ENCODE measurements at regions not wholly inside any gene's neighbourhood (a gene's known extent, or its start where the extent isn't known, plus 50 kb on each side); places are given as distances from the start of the nearest gene placed in this dataset.

GRCh38 chr21:25031750-25032149, 575.5 kb downstream of the MRPL39 start:
- no peak for DNase-seq (ENCODE audit: low spot score)

- DNase-seq (ENCODE audit: low spot score), result no peak
Observed at GRCh38 chr21:25029580-25029979, 577.7 kb downstream of the MRPL39 start.

- DNase-seq (ENCODE audit: low spot score), result no peak
Observed at GRCh38 chr21:25025596-25025995, 581.7 kb downstream of the MRPL39 start.

- DNase-seq (ENCODE audit: low spot score), result no peak
Observed at GRCh38 chr21:25024639-25025038, 582.6 kb downstream of the MRPL39 start.

- no peak for DNase-seq (ENCODE audit: low spot score)
Observed at GRCh38 chr21:25005388-25005787, 601.9 kb downstream of the MRPL39 start.

- DNase-seq (ENCODE audit: low spot score), result no peak
Observed at GRCh38 chr21:25002676-25003075, 604.6 kb downstream of the MRPL39 start.

GRCh38 chr21:24995216-24995615, 612.1 kb downstream of the MRPL39 start:
- peak; percentile 4 for DNase-seq (ENCODE audit: low spot score)

- DNase-seq (ENCODE audit: low spot score), result no peak
Observed at GRCh38 chr21:24994717-24995116, 612.6 kb downstream of the MRPL39 start.

GRCh38 chr21:24989516-24989915, 617.8 kb downstream of the MRPL39 start:
- no peak for DNase-seq (ENCODE audit: low spot score)

GRCh38 chr21:24988941-24989340, 618.3 kb downstream of the MRPL39 start:
- DNase-seq (ENCODE audit: low spot score), result no peak

- no peak for DNase-seq (ENCODE audit: low spot score)
Observed at GRCh38 chr21:24976238-24976637, 631.0 kb downstream of the MRPL39 start.

- no peak for DNase-seq (ENCODE audit: low spot score)
Observed at GRCh38 chr21:24969068-24969467, 638.2 kb downstream of the MRPL39 start.

GRCh38 chr21:24955275-24955961, 651.9 kb downstream of the MRPL39 start:
- DNase-seq (ENCODE audit: low spot score), result no peak

- DNase-seq (ENCODE audit: low spot score), result no peak
Observed at GRCh38 chr21:24948186-24948585, 659.1 kb downstream of the MRPL39 start.

- no peak for DNase-seq (ENCODE audit: low spot score)
Observed at GRCh38 chr21:24945910-24946309, 661.4 kb downstream of the MRPL39 start.

- peak; percentile 2 for DNase-seq (ENCODE audit: low spot score)
Observed at GRCh38 chr21:24941316-24942185, 665.7 kb downstream of the MRPL39 start.

- DNase-seq (ENCODE audit: low spot score), result no peak
Observed at GRCh38 chr21:24939291-24939690, 668.0 kb downstream of the MRPL39 start.

- no peak for DNase-seq (ENCODE audit: low spot score)
Observed at GRCh38 chr21:24938573-24938972, 668.7 kb downstream of the MRPL39 start.

GRCh38 chr21:24935991-24936390, 671.3 kb downstream of the MRPL39 start:
- DNase-seq (ENCODE audit: low spot score), result no peak

- peak; percentile 21 for DNase-seq (ENCODE audit: low spot score)
Observed at GRCh38 chr21:24910591-24910990, 696.7 kb downstream of the MRPL39 start.

GRCh38 chr21:24903994-24904635, 703.2 kb downstream of the MRPL39 start:
- no peak for DNase-seq (ENCODE audit: low spot score)

GRCh38 chr21:24899138-24899537, 708.1 kb downstream of the MRPL39 start:
- no peak for DNase-seq (ENCODE audit: low spot score)

GRCh38 chr21:24897883-24898282, 709.4 kb downstream of the MRPL39 start:
- no peak for DNase-seq (ENCODE audit: low spot score)

All from umbilical cord (tissue), 1 donor.